Endometrium (tissue), 2 donors: ENCODE measurements at regions not wholly inside any gene's neighbourhood (a gene's known extent, or its start where the extent isn't known, plus 50 kb on each side); places are given as distances from the start of the nearest gene placed in this dataset.

ENCODE experiments used
- FAIRE-seq: peaks from 2 replicates; lab custom pipeline; 2012; peaks lifted over from hg19 to GRCh38; lab: Jason Lieb, UNC
- donor health status: control.
- donor health status: control.

DNA sequence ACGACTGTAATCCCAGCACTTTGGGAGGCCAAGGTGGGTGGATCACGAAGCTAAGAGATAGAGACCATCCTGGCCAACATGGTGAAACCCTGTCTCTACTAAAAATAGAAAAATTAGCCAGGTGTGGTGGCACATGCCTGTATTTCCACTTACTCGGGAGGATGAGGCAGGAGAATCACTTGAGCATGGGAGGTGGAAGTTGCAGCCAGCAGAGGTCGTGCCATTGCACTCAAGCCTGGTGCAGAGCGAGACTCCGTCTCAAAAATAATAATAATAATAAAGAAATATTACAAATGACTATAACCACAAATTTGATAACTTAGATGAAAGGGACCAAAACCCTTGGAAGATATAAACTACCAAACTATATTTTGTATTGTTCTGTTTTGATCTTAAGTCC, 226.3 kb upstream of the GULP1 start:
- no peak for FAIRE-seq

DNA sequence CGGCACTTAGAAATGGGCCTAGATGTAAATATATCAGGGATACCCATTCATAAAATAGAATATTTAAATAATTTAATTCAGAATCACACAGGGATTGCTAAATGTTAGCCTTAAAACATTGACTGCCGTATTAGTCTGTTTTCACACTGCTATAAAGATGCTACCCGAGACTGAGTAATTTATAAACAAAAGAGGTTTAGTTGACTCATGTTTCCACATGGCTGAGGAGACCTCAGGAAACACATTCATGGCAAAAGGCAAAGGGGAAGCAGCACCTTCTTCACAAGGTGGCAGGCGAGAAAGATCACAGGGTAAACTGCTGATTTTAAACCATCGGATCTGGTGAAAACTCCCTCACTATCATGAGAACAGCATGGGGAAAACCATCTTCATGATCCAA, 223.6 kb upstream of the GULP1 start:
- FAIRE-seq, result no peak

DNA sequence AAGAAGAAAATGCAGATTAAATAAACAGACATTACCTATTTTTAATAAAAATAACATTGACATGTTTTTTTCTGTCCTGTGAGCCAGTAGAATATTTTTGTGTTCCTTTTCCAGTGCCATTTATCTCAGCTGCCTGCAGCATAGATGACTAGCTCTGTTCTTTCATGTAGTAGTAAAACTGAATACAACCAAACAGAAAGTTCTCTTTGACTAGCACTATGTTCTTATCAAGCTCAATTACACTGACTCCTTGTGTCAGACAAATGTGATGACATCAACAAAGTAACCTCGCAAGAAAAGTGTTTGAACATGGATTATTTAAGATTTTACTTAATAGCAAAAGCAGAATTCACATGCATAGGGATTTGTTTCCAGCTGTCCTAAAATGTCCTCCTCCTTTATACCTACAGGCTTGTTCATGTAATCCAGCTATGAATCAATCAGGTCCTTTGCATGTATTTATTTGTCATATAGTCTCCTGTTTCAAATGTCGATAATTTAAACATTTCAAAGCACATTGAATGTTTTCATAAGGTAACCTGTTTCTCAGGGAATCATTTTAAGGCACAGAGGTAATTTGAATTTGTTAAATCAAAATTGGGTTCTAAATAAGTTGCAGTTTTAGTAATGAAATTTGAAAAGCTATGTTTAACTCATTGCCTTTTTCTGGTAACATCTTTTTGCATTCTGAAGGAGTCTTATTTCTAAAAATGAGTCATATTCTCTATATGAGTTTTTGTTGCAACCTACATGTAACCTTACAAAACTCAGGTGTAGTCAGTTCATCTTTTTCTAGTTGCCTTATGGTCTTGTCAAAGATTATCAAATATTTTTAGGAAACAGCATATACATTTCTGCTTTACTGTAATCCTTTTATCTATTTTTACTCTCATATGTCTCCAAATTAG, 215.3 kb upstream of the GULP1 start:
- no peak for FAIRE-seq

DNA sequence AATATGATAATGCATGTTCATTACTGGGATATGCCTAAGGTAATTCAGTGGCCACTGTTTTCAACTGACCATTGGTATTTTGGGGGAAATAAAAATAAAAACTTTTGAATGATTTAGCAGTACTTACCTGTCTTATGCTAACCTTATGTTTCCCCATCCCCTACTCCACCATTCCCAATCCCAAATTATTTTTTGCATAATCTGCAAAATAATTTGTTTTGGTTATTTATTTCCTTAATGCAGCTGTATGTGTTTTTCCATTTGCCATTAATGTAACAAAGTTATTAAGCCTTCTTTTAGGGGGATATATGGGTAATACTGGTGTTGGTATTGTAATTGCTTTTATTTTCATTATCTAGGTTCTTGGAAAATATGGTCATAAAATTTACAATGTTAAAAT, 213.9 kb upstream of the GULP1 start:
- no peak for FAIRE-seq

DNA sequence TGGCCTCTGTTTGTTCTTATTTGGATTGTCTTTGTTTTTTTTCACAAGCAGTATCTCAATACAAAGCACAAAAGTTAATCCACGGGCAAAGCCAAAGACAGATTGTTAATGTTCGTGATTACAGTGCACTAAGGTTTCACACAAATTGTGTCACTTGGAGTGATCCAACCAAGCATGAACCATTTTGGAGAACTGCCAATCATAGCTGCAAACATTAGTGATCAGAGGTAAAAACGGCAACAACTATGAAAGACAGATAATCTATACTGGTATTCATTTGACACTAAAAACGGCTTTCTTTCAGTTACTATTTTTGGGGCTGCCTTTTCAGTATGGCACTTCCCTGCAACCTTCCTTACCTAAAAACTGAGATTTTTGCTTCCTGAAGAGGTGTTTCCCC, 213.1 kb upstream of the GULP1 start:
- no peak for FAIRE-seq

DNA sequence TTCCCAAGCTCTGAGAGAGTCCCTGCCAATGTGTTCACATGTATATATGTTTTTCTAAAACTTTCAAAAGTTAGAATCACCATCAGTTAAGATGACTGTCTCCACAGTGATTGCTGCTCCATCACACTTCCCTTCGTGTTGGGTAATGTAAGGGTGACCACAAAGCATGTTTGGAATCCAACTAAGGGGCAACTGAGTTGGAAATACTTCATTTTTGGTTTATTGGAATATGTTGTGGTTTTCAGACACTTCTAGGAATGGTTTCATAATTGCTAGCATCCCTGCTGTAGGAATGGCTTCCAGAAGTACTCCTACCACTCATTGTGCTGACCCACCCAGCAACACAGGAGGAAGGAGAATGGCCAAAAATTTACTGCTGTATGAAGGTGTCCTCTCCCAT, 212.5 kb upstream of the GULP1 start:
- no peak for FAIRE-seq

DNA sequence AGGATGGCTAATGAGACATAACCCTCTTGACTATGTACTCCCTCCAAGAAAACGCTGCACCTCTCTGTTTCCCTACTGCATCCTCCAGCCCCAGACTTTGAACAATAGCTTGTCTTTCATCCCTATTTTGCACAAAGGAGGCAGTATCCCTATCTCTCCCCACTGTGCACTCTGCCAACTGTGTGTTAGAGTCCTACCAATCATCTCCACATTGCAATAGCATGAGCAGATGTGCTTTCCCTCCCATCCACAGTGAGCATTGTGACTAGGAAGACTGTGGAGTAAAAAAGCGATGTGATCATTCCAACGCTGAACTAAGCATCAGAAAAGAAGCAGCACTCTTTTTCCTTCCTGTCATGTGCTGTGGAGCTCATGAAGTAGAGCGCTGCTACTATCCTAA, 206.3 kb upstream of the GULP1 start:
- FAIRE-seq, result no peak

DNA sequence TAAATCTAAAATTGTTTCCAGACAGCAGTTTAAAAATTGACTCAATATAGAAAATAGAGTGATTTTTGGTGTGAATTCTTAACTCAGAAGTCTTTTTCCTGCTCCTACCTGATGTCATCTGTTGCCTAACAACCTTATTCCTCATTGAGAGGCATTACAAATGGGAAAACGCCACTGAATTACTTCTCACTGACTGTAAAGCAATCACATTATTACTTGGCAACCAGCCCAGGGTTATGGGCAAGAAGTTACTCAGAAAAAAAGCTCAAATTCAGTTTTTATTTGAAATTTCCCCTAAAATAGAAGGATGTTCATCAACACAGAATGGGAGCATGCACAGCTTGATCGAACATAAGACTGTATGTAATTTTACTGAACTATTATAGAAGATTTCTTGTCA, 201.8 kb upstream of the GULP1 start:
- FAIRE-seq, result no peak

DNA sequence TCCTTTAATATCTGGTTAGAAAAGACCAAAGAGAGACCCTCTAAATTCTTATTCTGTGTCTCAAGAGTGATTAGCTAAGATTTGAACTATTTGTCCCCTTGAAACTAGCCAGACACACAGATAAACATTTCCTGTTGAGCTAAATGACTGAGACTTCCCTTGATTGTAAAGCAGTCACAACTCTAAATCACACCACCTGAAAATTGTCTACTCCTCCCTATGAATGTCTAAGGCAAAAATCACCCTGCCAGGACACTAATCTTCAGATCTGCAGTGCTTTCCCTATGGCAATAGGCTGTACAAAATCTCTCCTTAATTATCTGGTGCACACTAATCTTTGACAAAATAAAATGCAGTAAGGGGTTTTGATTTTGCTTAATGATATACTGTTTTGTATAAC, 200.5 kb upstream of the GULP1 start:
- FAIRE-seq, result no peak

DNA sequence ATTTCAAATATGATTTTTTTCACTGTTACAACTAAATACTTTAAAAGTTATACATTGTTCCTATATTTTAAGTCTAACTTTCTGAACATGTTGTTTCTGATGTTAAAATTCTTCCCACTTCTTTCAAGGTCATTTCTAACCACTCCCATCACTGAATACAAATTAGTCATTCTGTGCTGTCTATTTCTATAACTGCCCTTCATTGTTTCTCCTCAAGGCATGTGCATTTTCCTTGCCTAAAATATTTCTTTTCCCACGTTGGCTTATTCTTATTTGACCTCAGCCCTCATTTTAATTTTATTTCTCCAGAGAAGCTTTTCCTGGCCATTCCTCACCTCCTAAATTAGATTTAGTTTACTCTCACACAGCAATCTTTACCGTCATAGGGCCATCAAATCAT, 198.9 kb upstream of the GULP1 start:
- no peak for FAIRE-seq

DNA sequence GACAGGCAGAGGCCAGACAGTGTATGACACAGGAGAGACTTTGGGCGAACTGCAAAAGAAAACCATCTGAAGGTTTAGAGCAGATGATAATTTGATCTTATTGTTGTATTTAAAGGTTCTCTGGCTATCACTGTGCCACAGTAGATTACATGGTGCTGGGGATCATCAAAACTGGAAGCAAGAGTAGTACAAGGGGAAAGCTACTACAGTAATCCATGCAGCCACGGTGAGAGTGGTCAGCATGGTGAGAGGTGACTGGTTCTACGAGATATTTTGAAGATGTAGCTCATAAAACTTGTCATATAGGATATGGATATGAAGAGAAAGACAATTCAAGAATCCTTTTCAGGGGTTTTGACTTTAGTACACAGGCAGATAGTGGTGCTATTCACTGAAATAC, 194.8 kb upstream of the GULP1 start:
- no peak for FAIRE-seq

DNA sequence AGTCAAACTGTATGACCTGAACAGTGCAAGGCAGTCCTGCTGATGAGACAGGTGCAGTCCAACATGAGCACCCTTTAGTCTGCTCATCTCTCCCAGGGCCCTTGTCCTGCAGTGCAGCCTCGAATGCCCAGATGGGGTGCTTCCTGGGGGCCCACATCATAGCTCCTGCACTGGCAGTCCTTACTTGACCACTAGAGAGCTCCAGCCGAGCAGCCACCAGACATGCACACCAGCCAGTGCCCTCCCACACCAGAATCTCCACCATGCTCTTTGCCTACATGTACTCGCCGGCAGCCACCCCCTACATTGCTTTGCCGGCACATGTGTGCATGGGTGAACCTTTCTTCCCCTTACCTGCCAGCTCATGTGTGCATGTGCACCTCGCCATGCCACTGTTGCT, 188.8 kb upstream of the GULP1 start:
- FAIRE-seq, result no peak

DNA sequence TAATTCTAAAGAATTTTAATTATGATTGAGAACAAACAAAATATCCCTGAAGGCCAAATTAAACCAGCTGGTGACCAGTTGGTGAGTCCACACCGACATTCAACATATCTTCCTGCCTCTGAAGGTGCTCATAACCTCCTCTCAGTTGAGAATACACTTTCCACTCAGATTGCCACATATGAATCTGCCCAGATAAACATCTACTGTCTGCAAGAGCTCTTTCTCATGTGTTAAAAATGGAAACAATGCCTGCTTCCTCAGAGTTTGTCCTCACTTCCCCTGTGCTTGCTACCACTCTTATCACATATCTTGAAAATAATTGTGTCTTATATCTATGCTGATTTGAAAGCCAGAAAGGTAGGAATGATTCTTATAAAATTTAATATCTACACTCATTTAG, 177.7 kb upstream of the GULP1 start:
- FAIRE-seq, result no peak

DNA sequence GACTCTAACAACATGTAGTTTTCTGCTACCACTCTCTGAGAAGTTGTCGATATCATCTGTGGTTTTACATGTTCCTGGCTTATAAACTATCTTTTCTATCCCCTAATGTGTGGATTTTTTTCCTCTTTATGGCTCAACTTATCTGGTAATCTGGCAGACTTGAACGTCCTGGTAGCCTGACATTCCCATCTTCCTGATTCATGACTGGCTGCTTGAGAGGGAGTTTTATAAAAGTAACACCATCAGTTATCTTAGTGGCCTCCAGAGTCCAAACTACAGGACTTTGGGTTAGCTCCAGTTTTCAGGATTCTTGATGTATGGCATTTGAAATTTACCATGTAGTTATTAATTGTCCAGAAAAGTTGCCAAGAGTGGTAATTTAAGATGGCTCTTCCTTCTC, 174.0 kb upstream of the GULP1 start:
- no peak for FAIRE-seq

DNA sequence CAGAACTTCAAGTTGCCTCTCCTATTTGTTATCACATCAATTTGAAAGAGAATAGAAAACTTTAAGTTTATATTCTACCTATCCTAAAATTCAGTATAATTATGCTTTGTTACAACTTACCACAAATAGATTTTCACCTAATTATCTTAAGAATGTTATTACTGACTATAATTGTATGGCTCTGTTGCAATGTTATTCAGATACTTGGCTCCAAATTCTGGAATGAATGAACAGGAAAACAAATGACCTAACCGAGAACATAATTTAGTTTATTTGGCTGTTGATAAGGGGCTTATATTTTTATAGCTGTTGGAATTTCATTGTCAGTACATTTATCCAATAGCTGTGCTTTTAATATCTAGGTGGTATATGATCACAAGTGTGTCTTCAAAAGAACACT, 173.2 kb upstream of the GULP1 start:
- no peak for FAIRE-seq

DNA sequence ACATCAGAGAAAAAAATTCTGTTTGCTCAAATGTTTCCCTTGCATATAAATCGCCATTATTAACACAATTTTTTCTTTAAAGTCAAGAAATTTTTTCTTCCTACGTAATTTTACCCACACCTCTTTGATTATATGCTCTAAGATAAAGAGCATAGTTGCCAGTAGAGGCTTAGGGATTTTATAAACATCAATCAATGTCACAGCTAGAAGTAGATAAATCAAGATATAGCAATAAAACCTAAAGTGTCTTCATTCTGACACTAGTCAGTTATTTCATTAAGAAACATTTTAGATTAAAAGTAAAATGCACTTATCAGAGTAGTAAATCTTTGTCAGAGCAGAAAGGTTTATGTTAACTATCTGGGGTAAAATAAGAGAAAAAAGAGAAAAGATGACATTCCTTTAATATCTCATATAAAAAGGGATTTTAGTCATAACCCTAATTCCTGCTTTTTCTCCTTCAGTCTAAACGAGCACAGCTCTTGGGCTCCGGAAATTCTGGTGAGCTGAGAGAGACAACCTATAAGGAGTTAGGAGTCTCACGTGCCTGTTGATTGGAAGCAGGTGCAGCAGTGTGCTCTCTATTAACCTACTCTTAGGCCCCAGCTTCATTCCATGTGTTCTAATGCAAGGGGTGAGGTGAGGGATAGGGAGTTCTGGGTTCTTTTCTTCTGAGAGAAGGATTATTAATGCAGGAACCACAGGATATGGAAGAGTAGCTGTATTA, 172.4 kb upstream of the GULP1 start:
- no peak for FAIRE-seq

DNA sequence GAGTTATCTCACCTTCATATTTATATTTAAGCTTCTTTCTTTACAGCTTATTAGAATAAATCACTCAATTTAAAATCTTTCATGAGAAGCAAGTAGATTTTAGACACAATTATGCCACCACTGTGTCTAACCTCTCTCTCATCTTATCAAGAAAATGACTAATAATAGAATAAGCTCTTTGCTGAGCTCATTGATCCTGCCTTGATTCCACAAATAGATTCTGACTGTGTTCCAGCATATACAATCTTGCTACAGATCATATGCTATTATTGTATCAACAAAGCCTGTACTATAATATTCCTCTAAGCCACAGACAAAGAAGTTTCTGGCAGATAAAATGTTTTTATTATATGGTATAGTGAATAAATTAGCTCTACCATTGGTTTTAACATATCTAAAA, 168.7 kb upstream of the GULP1 start:
- FAIRE-seq, result no peak

DNA sequence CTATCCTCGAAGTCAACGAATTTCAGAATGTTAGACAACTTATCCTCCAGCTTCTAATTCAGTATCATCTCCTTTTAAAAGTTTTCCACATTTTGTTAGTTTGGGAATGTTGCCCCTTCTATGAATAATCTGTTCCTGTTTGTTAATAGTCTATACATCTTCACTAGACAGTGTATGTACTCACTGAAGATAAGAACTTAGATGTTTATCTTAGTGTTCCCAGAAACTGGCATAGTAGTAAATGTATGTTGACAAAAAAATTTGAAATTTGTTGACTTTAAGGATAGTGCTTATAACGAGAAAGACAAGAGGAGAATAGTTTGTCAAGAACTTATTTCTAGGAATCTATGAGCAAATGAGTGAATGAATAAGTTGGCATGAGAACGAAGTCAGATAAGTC, 162.0 kb upstream of the GULP1 start:
- no peak for FAIRE-seq

DNA sequence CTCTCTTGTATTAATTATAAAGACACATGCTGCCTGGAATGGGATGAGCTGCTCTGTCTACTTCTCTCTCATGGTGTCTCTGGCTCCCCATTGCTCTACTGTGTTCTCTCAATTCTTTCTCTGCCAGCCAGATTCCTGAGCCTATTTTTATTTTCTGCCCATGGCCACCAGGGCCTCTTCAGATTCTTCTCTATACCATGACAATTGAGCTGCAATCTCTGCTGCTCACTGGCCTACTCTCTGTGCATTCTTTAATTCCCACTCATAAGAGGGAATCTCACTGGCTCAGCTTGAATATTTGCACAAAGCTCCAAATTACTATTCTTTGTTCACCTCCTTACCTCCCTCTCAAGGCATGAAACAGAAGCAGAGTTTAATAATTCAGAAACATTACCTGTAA, 161.4 kb upstream of the GULP1 start:
- no peak for FAIRE-seq

DNA sequence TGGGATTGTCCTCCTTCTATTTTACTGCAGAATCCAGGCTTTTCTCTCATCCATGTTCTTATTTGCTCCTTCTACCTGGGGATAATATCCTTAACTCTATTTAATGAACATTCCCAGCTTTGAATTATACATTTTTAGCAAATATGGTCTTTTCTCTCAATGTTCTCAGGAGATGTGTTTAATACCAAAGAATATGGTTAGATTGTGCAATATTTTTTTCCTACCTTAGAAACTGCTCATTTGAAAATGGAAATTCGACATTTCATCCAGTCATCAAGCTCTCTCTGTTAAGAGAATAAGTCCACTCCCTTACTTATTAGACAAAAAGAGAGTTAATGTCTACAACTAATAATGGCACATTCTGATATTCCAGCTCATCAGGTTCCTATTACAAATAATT, 160.4 kb upstream of the GULP1 start:
- FAIRE-seq, result no peak

DNA sequence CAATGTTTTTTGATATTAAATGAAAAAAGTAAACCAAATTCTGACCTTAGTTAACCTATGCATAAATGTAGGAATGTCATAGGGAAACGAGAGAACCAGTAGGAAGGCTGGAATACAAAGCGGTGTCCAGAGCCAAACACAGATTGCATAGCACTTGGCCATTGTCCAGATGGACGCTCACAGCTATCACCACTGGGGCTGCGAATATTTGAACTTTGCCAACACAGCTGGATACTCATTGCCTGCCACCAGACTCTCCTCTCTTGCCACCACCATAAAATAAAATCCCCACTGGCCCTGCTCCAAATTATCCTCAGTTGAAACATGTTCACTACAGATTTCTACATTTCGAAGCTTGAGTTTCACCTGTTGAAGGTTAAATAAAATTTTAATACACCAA, 159.3 kb upstream of the GULP1 start:
- no peak for FAIRE-seq

DNA sequence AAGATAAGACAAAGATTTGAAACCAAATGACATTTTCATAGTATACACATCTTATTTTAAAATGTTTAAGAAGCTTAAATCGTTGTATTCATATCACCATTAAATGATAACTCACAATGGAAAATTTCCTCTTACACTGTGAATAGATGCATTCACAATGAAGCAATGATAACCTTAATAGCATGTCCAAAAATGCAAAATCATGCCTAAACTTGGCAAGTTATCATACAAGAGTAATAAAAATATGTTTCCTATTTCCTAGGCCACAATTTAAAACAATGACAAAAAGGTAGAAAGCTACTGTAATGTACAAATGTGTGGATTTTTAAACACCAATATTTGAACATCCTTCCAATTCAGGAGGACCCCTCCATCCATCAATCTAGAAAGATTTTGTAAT, 157.4 kb upstream of the GULP1 start:
- FAIRE-seq, result no peak

DNA sequence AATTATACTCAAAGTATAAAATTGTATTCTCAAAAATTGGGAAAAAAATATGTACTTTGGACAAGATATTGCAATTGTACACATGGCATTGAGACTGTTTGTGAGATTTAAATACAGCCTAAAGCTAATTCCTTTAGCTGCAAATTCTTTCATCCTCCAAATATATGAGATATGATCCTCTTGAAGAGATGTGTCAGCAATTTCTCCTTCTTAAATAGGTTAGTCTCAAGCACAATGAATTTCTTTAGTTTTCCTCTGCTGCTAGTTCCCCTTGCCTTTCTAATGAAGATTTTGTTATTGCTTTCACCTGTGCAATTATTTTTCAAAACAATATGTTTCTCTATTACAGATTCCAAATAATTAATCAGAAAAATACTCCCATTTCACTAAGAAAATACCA, 153.4 kb upstream of the GULP1 start:
- FAIRE-seq, result no peak

DNA sequence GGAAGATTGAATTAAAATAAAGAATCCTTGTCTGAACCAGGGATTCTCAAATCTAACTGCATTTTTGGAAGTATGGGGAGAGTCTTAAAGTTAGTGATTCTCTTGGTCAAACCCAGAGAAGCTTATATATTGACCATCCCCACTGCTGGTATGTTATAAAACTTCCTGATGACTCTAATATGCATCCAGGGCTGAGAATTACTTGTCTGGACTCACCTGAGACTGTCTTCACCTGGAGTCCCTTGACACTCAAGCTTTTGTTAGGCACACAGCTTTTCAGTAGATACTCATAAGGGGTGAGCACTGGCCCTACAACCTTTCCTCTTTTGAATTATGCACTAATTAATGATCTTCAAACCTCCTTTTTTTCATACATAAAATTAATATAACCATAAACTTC, 149.6 kb upstream of the GULP1 start:
- no peak for FAIRE-seq
